NCI-H2227 treated with DMSO at 0.1 percent for 48 hours (cell line): ENCODE measurements at regions not wholly inside any gene's neighbourhood (a gene's known extent, or its start where the extent isn't known, plus 50 kb on each side); places are given as distances from the start of the nearest gene placed in this dataset.
"Not testable (repeated sequence)": the region's sequence is repeated elsewhere in the genome, so short reads cannot be mapped to it uniquely, and the experiment has no call there.

Source experiments
- DNase-seq: peaks from one replicate; lab custom pipeline; 2025; lab: John Stamatoyannopoulos, UW

DNA sequence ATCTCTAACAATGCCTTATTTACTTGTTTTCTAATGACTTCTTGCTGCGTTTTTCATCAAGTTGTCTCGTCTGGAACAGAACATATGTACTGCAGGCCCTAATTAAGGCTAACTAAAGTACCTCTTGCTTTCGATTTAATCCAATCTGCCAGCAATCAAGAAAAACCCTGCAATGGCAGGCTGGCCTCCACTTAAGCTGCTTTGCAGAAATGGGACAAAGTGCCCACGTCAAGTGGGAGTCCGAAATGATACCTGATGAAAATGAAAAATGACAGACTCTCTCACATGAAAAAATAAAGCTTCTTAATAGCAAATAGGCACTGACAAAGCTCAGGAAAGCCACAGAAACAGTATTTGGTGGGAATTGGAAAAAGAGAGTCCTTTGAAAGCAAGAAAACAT is 1454.7 kb downstream of the FAM181B start:
- no peak for DNase-seq

DNA sequence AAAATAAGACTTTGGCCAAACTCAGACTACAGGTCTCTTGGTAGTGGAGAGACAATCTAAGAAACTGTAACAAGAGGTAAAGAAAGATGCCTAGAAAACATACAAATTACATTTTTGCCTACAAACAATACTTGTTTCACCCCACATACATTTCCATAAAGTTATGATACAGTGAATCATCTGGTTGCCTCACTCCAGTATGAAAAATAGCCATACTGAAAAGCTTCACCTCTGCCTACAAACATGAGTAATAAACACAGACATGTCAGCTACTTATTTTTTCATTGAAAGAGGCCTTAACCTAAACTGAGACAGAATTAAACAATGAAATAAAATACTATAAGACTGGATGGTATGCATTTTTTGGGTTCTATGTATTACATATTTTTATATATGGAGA is 1463.0 kb downstream of the FAM181B start:
- no peak for DNase-seq

GRCh38 chr11:81267246-81267645 is 1466.4 kb downstream of the FAM181B start:
- no peak for DNase-seq

- DNase-seq: no peak
Observed at GRCh38 chr11:81259471-81259870, 1474.2 kb downstream of the FAM181B start.

DNA sequence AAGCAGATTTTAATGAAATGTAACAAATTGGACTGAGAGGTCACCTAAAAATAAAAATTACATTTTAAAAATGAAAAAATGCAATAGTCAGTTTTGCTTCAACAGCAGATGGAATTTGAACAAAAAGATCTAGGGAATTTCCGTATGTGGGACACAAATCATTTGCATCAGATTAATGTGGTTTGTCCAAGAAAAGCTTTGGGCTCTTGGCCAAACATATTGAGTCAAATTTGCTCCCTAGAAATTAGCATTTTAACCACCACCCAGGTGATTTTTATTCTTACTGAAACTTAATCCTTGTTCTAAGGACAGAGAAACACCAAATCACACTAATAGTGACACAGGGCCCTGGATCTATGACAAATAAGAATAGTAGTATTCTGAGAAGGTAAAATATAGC is 1477.8 kb downstream of the FAM181B start:
- DNase-seq: no peak

DNA sequence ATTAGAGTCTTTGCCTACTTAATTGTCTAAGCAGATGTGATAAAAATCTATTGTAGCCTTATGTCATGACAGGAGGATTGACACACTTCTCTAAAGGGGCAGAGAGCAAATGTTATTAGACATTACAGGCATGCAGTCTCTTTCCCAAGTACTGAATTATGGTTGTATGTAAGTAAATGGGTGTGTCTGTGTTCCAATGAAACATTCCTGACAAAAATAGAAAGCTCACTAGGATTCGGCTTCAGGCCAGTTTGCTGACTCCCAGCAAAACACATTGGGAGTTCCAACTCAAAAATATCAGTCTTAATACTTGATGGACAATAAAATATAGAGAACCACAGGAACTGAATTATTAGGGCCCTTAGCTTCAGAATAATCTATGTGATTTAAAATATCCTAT is 1480.4 kb downstream of the FAM181B start:
- no peak for DNase-seq

GRCh38 chr11:81246941-81247340 is 1486.7 kb downstream of the FAM181B start:
- no peak for DNase-seq

DNA sequence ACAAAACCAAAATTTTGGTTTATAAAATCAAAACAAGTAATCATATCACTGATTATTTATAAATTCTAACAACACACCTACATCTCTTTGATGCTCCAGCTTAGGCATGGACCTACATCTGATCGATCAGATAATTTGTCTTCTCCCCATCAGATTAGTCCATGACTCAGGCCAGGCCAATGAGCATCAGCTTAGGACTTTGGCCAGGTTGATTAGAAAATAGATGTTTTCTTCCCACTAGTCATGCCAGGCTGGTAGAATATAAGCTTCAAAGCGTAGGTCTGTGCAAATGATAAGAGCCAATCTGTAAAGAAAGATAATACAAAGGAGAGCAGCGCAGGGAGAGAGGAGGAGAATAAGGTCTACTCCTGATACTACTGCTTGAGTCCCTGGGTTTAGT is 1487.9 kb downstream of the FAM181B start:
- no peak for DNase-seq

DNA sequence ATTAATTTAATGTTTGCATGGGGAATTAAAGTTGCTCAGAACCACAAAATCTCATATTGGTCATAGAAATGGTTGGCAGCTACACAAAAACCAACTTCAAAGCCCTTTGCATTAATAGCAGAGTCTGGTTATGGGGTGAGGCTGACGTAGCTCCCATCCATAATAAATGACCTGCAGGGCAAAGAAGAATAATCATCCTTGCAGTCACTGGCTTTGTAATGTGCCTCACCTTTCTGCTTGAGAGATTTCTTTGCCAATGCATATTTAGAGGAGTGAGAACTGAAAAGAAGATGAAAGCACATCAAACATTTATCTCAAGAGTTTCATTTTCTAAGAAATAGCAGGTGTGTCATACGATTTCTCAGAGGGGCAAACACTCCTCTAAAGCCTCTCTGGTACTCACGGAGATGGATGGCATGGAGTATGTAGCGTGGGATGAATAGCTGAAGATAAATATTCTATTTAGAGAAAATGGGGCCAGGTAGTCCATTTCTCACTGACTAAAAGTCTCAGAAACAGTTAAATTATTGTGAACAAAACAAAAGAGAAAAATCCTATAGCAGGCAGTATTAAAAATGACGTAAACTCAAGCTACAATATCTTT is 1491.9 kb downstream of the FAM181B start:
- no peak for DNase-seq

DNA sequence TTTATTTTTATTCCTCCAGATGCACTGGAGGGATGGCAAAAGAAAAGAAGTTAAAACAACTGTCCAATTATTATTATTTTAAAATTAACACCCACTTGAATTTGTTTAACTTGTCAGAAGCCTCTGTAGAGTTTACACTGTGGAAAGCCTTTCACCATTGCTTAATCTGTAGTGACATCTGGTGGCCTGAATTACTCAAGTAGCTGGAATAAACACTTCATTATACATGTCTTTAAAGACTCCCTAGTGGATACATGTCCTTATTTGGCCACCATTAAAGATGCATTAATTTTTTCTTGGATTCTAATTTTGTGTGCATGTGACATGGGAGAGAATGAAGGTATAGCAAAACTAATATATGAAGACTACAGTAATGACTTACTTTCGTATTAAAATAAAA is 1496.5 kb downstream of the FAM181B start:
- DNase-seq: no peak

- not testable (repeated sequence) for DNase-seq
Observed at GRCh38 chr11:81227409-81227808, 1506.3 kb downstream of the FAM181B start.

GRCh38 chr11:81224396-81224795 is 1509.3 kb downstream of the FAM181B start:
- DNase-seq: no peak

DNA sequence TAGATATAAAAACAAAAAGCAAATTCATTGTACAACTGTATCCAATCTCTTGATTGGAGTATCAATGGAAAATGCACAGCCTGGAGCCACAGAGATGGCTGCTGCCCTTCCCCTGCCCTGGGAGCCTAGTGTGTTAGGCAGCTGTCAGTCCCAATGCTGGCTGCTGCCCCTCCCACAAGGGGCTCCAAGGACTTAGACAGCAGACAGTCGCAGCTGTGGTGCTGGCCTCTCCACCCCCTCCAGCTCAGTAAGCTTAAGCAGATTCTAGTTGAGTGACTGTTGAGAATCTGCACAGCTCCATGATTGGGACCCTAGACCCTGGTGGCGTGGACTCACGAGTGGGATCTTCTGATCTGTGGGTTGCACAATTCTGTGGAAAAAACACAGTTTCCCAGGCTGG is 1511.2 kb downstream of the FAM181B start:
- no peak for DNase-seq

DNA sequence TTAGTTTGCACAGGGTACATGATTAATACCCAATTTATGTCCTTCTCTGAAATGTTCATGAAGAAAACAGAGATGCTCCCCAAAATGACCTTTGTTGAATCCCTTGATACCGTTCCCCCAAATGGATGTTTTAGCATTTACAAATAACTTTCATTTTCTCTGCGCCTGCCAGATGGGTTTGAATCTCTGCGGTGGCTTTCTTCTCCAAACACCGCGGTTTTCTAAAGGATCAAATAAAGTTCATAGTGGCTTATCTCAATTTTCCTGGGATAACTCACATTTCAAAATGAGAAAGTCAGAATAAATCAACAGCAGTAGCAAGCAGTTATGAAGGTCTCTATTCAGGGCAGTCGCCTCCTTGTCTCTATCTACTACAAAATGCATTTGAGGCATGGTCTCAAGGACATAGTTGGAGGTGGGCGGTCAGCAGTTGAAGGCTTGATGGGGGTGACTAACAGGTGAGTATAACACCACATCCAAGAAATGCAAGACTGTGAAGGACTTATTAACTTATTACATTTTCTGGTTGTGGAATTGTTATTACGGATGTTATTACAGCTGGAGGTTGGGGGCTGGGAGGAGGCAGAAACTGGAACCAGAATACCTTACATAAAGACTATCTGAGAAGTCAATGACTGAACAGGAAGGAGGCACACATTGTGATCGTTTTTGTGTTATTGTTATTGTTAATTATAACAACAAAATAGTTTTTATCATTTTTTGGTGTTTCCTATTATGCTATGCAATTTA is 1513.3 kb downstream of the FAM181B start:
- no peak for DNase-seq

GRCh38 chr11:81219661-81220060 is 1514.0 kb downstream of the FAM181B start:
- DNase-seq: no peak

- DNase-seq: no peak
Observed at GRCh38 chr11:81218440-81218839, 1515.2 kb downstream of the FAM181B start.

- no peak for DNase-seq
Observed at GRCh38 chr11:81211050-81211449, 1522.6 kb downstream of the FAM181B start.

DNA sequence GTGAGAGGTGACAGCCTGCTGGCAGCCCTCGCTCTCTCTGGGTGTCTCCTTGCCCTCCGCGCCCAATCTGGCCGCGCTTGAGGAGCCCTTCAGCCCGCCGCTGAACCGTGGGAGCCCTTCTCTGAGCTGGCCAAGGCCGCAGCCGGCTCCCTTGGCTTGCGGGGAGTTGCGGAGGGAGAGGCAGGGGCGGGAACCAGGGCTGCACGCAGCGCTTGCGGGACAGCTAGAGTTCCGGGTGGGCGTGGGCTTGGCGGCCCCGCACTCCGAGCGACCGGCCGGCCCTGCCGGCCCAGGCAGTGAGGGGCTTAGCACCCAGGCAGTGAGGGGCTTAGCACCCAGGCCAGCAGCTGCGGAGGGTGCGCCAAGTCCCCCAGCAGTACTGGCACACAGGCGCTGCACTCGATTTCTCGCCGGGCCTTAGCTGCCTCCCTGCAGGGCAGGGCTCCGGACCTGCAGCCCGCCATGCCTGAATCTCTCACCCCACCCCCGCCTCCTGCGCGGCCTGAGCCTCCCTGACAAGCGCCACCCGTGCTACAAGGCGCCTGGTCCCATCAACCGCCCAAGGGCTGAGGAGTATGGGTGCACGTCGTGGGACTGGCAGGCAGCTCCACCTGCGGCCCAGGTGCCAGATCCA is 1526.1 kb downstream of the FAM181B start:
- no peak for DNase-seq

DNA sequence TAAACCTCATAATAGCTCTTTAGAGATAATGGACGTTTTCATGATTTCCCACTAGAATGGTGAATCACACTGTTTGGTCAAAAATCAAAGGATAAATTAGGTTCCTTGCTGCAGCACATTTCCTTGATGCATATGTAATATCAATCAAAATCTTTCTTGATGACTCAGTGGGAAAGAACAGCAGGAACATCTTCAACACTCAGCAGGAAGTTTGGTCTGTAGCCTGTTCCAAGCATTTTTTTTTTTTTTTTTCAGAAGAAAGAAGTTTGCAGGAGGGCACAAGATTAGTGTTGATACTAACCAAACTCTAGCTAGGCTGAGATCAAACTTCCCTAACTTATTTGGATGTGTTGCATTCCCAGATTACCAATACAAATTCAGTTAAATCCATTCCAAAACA is 1529.8 kb downstream of the FAM181B start:
- DNase-seq: no peak

DNA sequence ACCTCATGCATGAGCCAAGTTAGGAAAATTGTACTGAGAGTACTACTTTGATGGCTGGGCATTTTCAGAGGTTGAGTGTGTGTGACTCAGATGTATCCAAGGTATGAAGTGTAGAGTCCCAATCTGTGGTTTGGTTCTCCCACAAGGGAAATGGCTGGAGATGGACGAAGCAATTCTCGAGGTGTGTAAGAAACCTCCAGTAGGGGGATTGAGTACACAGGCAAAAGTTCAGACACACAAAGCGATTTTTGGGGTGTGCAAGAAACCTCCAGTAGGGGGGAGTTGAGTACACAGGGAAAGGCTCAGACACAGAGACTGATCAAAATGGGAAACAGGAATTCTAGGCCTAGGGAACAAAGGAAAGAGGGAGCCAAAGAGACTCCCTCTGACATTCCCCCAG is 1536.3 kb downstream of the FAM181B start:
- no peak for DNase-seq

DNA sequence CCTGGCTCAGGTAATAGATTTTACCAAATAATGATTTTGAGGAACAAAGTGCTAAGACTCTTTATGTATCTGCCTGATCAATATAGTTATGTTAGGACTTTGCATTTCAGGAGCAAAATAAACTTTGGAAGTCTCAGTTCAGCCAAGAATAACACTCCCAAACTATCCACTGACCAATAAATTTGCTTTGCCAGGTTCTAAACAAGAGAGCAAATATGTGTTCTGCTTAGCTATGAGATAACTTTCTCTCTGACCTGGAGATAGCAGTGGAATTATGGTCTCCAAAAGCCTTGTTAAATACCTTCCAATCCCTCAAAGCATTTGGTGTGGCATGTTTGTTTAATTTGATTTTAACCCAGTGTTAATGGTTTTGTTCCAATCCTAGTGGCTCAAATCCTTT is 1541.1 kb downstream of the FAM181B start:
- DNase-seq: no peak

GRCh38 chr11:81190546-81190945 is 1543.1 kb downstream of the FAM181B start:
- no peak for DNase-seq

GRCh38 chr11:81187033-81187432 is 1546.6 kb downstream of the FAM181B start:
- not testable (repeated sequence) for DNase-seq
